A549 (cell line): ENCODE measurements at regions not wholly inside any gene's neighbourhood (a gene's known extent, or its start where the extent isn't known, plus 50 kb on each side); places are given as distances from the start of the nearest gene placed in this dataset.

Experiments used
- CTCF ChIP-seq: fragments of >200 bp; sonication (Bioruptor Twin); formaldehyde crosslinking; IDR thresholded peaks from 3 replicates; pipeline ENCODE4 v1.5.1; 2016
- EP300 ChIP-seq, 2 experiments: fragments of >200 bp; sonication (Bioruptor Twin); formaldehyde crosslinking; IDR thresholded peaks; 2 replicates in 1 of 2; 3 replicates in 1 of 2; pipeline ENCODE4 v1.6.1; 2016 to 2017
- JUNB ChIP-seq: fragments of >200 bp; sonication (Bioruptor Twin); formaldehyde crosslinking; IDR thresholded peaks from 2 replicates; pipeline ENCODE4 v1.6.1; 2016
- KDM1A ChIP-seq: fragments of 200-600 bp; sonication (generic); IDR thresholded peaks from 2 replicates; pipeline ENCODE4 v1.6.1; 2016; ENCODE audit warnings: low read depth, mild to moderate bottlenecking
- MAZ ChIP-seq: fragments of 150-350 bp; IDR thresholded peaks from 2 replicates; pipeline ENCODE4 v1.6.1; 2014; ENCODE audit warnings: antibody characterized with exemption, low read depth, low read length, borderline replicate concordance
- PBX3 ChIP-seq: IDR thresholded peaks from 2 replicates; pipeline ENCODE4 v1.6.1; 2012
- POLR2A ChIP-seq: IDR thresholded peaks from 2 replicates; pipeline ENCODE4 v1.6.1; 2012; ENCODE audit warnings: mild to moderate bottlenecking, low read length
- POLR2AphosphoS2 ChIP-seq: conservative IDR thresholded peaks from 2 replicates; pipeline ENCODE4 v1.6.1; 2012; ENCODE audit warnings: low read length, improper control_type of control experiment, inconsistent platforms
- REST ChIP-seq: fragments of 200-600 bp; sonication (generic); IDR thresholded peaks from 2 replicates; pipeline ENCODE4 v1.6.1; 2016; ENCODE audit warnings: antibody characterized with exemption, mild to moderate bottlenecking, moderate library complexity
- RNF2 ChIP-seq: fragments of 200-600 bp; sonication (generic); IDR thresholded peaks from 2 replicates; pipeline ENCODE4 v1.6.1; 2016; ENCODE audit warnings: low read depth, mild to moderate bottlenecking, antibody characterized with exemption, moderate library complexity, borderline replicate concordance

- TF ChIP-seq POLR2A (no peak), RNF2 (no peak), POLR2AphosphoS2 (no peak), CTCF (no peak), REST (no peak), MAZ (no peak), JUNB (no peak), EP300 (IDR thresholded peaks at IDR 0.05) (no peak), PBX3 (no peak), KDM1A (no peak)
Observed at GRCh38 chrY:19095460-19095859, 321.9 kb upstream of the HSFY2 start.
